ENCODE measurements at regions not wholly inside any gene's neighbourhood (a gene's known extent, or its start where the extent isn't known, plus 50 kb on each side); places are given as distances from the start of the nearest gene placed in this dataset.
"Not testable (repeated sequence)": the region's sequence is repeated elsewhere in the genome, so short reads cannot be mapped to it uniquely, and the experiment has no call there.

GRCh38 chr3:32049916-32050315 is 56.5 kb upstream of the GPD1L start:
- Histone ChIP-seq H3K23ac (ENCODE audit: low read depth, low read length, poor library complexity) (no peak overlapping the region), H3K4me2 (ENCODE audit: insufficient read depth, low read length, poor library complexity, severe bottlenecking) (no peak overlapping the region), H2BK5ac (ENCODE audit: low read length) (no peak overlapping the region), H3K36me3 (replicated peaks in 1 of 2; ENCODE audit: control insufficient read depth in 2 of 2, insufficient read depth in 2 of 2, low read length in 2 of 2) (no peaks in the 10 kb centered on the region), H2AFZ (ENCODE audit: low read length) (no peak overlapping the region), H3K27ac (replicated peaks; ENCODE audit: low read length) (no peak overlapping the region), H3K79me1 (ENCODE audit: low read depth, low read length) (no peaks in the 10 kb centered on the region), H3K18ac (ENCODE audit: low read length) (no peak overlapping the region), H3K9me3 (replicated peaks in 1 of 2; ENCODE audit: control insufficient read depth in 2 of 2, insufficient read depth in 1 of 2, low read depth in 1 of 2, low read length in 2 of 2) (no peaks in the 10 kb centered on the region), H3K4me3 (ENCODE audit: low read length in 2 of 2) (no peak overlapping the region), H2BK12ac (ENCODE audit: low read length) (no peak overlapping the region), H4K8ac (ENCODE audit: low read depth, low read length) (no peak overlapping the region), H3K4me1 (ENCODE audit: control insufficient read depth in 2 of 2, insufficient read depth in 1 of 2, low read depth in 1 of 2, low read length in 2 of 2) (peaks cover 0 to 5% of the 10 kb centered on the region in 2 donors), H3K9ac (ENCODE audit: low read depth, low read length, poor library complexity) (no peak overlapping the region), H2BK15ac (ENCODE audit: low read length) (no peak overlapping the region), H2BK120ac (ENCODE audit: low read depth, low read length) (no peak overlapping the region), H3K27me3 (ENCODE audit: control insufficient read depth in 3 of 3, insufficient read depth in 3 of 3, low read depth in 1 of 3, low read length in 3 of 3) (no peaks in the 10 kb centered on the region), H4K91ac (ENCODE audit: low read depth, low read length, poor library complexity) (no peak overlapping the region), H2AK5ac (ENCODE audit: low read depth, low read length) (no peak overlapping the region), H3K14ac (ENCODE audit: low read length) (no peak overlapping the region), H3K4ac (ENCODE audit: low read length) (no peak overlapping the region)
- WGBS, 2 donors (ENCODE audit: extremely low coverage in 2 of 2, insufficient read length in 2 of 2, insufficient replicate concordance in 1 of 2) = no CpG with 5 or more reads among the region's 1 CpG
- no peak for DNase-seq (ENCODE audit: low spot score)

- H3K9me3 ChIP-seq (replicated peaks in 1 of 2; ENCODE audit: control insufficient read depth in 2 of 2, insufficient read depth in 1 of 2, low read depth in 1 of 2, low read length in 2 of 2); H3K23ac ChIP-seq (ENCODE audit: low read depth, low read length, poor library complexity); H2BK15ac ChIP-seq (ENCODE audit: low read length); H3K27ac ChIP-seq (replicated peaks; ENCODE audit: low read length); H2BK120ac ChIP-seq (ENCODE audit: low read depth, low read length); H2AFZ ChIP-seq (ENCODE audit: low read length); H3K4me1 ChIP-seq (ENCODE audit: control insufficient read depth in 2 of 2, insufficient read depth in 1 of 2, low read depth in 1 of 2, low read length in 2 of 2); H2BK5ac ChIP-seq (ENCODE audit: low read length); H3K4me3 ChIP-seq (ENCODE audit: low read length in 2 of 2); H3K4ac ChIP-seq (ENCODE audit: low read length); H3K79me1 ChIP-seq (ENCODE audit: low read depth, low read length); H3K36me3 ChIP-seq (replicated peaks in 1 of 2; ENCODE audit: control insufficient read depth in 2 of 2, insufficient read depth in 2 of 2, low read length in 2 of 2); H3K14ac ChIP-seq (ENCODE audit: low read length); H2AK5ac ChIP-seq (ENCODE audit: low read depth, low read length); H4K8ac ChIP-seq (ENCODE audit: low read depth, low read length); H3K9ac ChIP-seq (ENCODE audit: low read depth, low read length, poor library complexity); H4K91ac ChIP-seq (ENCODE audit: low read depth, low read length, poor library complexity); H3K27me3 ChIP-seq (ENCODE audit: control insufficient read depth in 3 of 3, insufficient read depth in 3 of 3, low read depth in 1 of 3, low read length in 3 of 3); DNase-seq (ENCODE audit: low spot score); H2BK12ac ChIP-seq (ENCODE audit: low read length); H3K4me2 ChIP-seq (ENCODE audit: insufficient read depth, low read length, poor library complexity, severe bottlenecking); H3K18ac ChIP-seq (ENCODE audit: low read length): not testable (repeated sequence)
- no CpG with 5 or more reads among the region's 2 CpGs for WGBS, 2 donors (ENCODE audit: extremely low coverage in 2 of 2, insufficient read length in 2 of 2, insufficient replicate concordance in 1 of 2)
Measured at GRCh38 chr3:32052230-32052629, 54.2 kb upstream of the GPD1L start.

DNA sequence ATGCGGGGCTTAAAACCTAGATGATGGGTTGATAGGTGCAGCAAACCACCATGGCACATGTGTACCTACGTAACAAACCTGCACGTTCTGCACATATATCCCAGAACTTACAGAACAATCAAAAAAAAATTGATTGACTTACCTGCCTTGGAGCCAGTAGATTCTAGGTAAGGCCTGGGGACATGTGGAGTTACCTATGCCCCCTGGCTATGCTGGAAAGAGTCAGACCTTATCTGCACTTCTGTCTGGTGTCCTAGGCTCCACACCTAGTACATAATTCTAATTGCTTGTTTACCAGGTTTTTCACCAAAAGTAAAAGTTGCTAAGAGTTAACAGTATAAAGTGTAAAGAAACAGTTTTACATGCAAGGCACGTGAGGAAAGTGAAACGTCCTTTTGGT is 53.6 kb upstream of the GPD1L start:
- not testable (repeated sequence) for H3K4me3 ChIP-seq (ENCODE audit: low read length in 2 of 2); H3K9ac ChIP-seq (ENCODE audit: low read depth, low read length, poor library complexity); H3K4me2 ChIP-seq (ENCODE audit: insufficient read depth, low read length, poor library complexity, severe bottlenecking); H3K36me3 ChIP-seq (replicated peaks in 1 of 2; ENCODE audit: control insufficient read depth in 2 of 2, insufficient read depth in 2 of 2, low read length in 2 of 2); H3K14ac ChIP-seq (ENCODE audit: low read length); H3K27me3 ChIP-seq (ENCODE audit: control insufficient read depth in 3 of 3, insufficient read depth in 3 of 3, low read depth in 1 of 3, low read length in 3 of 3); H2BK15ac ChIP-seq (ENCODE audit: low read length); H3K4me1 ChIP-seq (ENCODE audit: control insufficient read depth in 2 of 2, insufficient read depth in 1 of 2, low read depth in 1 of 2, low read length in 2 of 2); H3K79me1 ChIP-seq (ENCODE audit: low read depth, low read length); H4K8ac ChIP-seq (ENCODE audit: low read depth, low read length); H4K91ac ChIP-seq (ENCODE audit: low read depth, low read length, poor library complexity); H3K4ac ChIP-seq (ENCODE audit: low read length); H2AK5ac ChIP-seq (ENCODE audit: low read depth, low read length); H2BK12ac ChIP-seq (ENCODE audit: low read length); H3K23ac ChIP-seq (ENCODE audit: low read depth, low read length, poor library complexity); H3K18ac ChIP-seq (ENCODE audit: low read length); H3K27ac ChIP-seq (replicated peaks; ENCODE audit: low read length); H2BK120ac ChIP-seq (ENCODE audit: low read depth, low read length); H2AFZ ChIP-seq (ENCODE audit: low read length); DNase-seq (ENCODE audit: low spot score); H2BK5ac ChIP-seq (ENCODE audit: low read length); H3K9me3 ChIP-seq (replicated peaks in 1 of 2; ENCODE audit: control insufficient read depth in 2 of 2, insufficient read depth in 1 of 2, low read depth in 1 of 2, low read length in 2 of 2)
- WGBS, 2 donors (ENCODE audit: extremely low coverage in 2 of 2, insufficient read length in 2 of 2, insufficient replicate concordance in 1 of 2) = no CpG with 5 or more reads among the region's 5 CpGs

DNA sequence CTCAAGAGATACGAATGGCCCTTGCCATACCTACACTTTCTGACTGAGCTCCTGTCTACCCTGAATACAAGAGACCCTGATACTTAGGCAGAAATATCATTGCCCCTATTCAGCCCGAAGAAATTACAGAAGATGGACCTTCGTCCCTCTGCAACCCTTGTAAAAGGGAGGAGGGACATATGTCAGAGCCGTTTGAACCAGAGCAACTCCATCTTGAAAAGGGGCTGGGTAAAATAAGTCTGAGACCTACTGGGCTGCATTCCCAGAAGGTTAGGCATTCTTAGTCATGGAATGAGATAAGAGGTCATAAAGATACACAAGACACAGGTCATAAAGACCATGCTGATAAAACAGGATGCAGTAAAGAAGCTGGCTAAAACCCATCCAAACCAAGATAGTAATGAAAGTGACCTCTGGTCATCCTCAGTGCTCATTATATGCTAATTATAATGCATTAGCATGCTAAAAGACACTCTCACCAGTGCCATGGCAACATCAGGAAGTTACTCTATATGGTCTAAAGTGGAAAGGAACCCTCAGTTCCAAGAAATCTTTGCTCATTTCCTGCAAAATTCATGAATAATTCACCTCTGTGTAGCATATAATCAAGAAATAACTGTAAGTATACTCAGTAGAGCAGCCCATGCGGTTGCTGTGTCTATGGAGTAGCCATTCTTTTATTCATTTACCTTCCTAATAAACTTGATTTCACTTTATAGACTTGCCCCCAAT is 49.7 kb upstream of the GPD1L start:
- no peak overlapping the region for H4K91ac ChIP-seq (ENCODE audit: low read depth, low read length, poor library complexity)
- H2AK5ac ChIP-seq (ENCODE audit: low read depth, low read length) = no peak overlapping the region
- H3K36me3 ChIP-seq (replicated peaks in 1 of 2; ENCODE audit: control insufficient read depth in 2 of 2, insufficient read depth in 2 of 2, low read length in 2 of 2) = no peaks in the 10 kb centered on the region
- H2AFZ ChIP-seq (ENCODE audit: low read length) = no peak overlapping the region
- H3K27ac ChIP-seq (replicated peaks; ENCODE audit: low read length) = no peak overlapping the region
- H2BK15ac ChIP-seq (ENCODE audit: low read length) = no peak overlapping the region
- no peaks in the 10 kb centered on the region for H3K27me3 ChIP-seq (ENCODE audit: control insufficient read depth in 3 of 3, insufficient read depth in 3 of 3, low read depth in 1 of 3, low read length in 3 of 3)
- H3K9ac ChIP-seq (ENCODE audit: low read depth, low read length, poor library complexity) = no peak overlapping the region
- no peak overlapping the region for H3K23ac ChIP-seq (ENCODE audit: low read depth, low read length, poor library complexity)
- H3K79me1 ChIP-seq (ENCODE audit: low read depth, low read length) = no peaks in the 10 kb centered on the region
- no peak overlapping the region for H2BK12ac ChIP-seq (ENCODE audit: low read length)
- no peak overlapping the region for H3K4me3 ChIP-seq (ENCODE audit: low read length in 2 of 2)
- no peak overlapping the region for H3K4me2 ChIP-seq (ENCODE audit: insufficient read depth, low read length, poor library complexity, severe bottlenecking)
- H3K9me3 ChIP-seq (replicated peaks in 1 of 2; ENCODE audit: control insufficient read depth in 2 of 2, insufficient read depth in 1 of 2, low read depth in 1 of 2, low read length in 2 of 2) = no peaks in the 10 kb centered on the region
- no peak for DNase-seq (ENCODE audit: low spot score)
- no peak overlapping the region for H3K4ac ChIP-seq (ENCODE audit: low read length)
- H3K18ac ChIP-seq (ENCODE audit: low read length) = no peak overlapping the region
- H2BK5ac ChIP-seq (ENCODE audit: low read length) = no peak overlapping the region
- no peak overlapping the region for H4K8ac ChIP-seq (ENCODE audit: low read depth, low read length)
- H3K14ac ChIP-seq (ENCODE audit: low read length) = no peak overlapping the region
- no CpG with 5 or more reads among the region's 5 CpGs for WGBS, 2 donors (ENCODE audit: extremely low coverage in 2 of 2, insufficient read length in 2 of 2, insufficient replicate concordance in 1 of 2)
- no peaks in the 10 kb centered on the region for H3K4me1 ChIP-seq (ENCODE audit: control insufficient read depth in 2 of 2, insufficient read depth in 1 of 2, low read depth in 1 of 2, low read length in 2 of 2)
- no peak overlapping the region for H2BK120ac ChIP-seq (ENCODE audit: low read depth, low read length)

Data from neuronal stem cell (in vitro differentiated cells).